Activated CD8-positive, alpha-beta T cell treated with anti-CD3 and anti-CD28 coated beads for 36 hours (primary cell): ENCODE measurements at regions not wholly inside any gene's neighbourhood (a gene's known extent, or its start where the extent isn't known, plus 50 kb on each side); places are given as distances from the start of the nearest gene placed in this dataset.

Experiments used
- ATAC-seq: fragments of 200-7000 bp; cut with Tn5 transposase; one replicate; pipeline ENCODE4 v1.10.0; 2021; ENCODE audit warnings: mild to moderate bottlenecking, moderate library complexity
- CTCF ChIA-PET: fragments of 350-600 bp; sonication (Branson Sonifier 250); formaldehyde crosslinking; loops from one replicate; lab custom pipeline; 2021; ENCODE audit warnings: antibody characterized with exemption; lab: Charles Lee
- POLR2A ChIA-PET: fragments of 350-600 bp; sonication (Branson Sonifier 250); formaldehyde crosslinking; loops from one replicate; lab custom pipeline; 2021; ENCODE audit warnings: antibody characterized with exemption; lab: Charles Lee
- DNase-seq: peaks from one replicate; pipeline ENCODE4 v3.0.0-alpha.2; 2020
- H3K27ac Mint-ChIP-seq: one replicate; pipeline ENCODE4 v1.8.0; 2021; ENCODE audit warnings: mild to moderate bottlenecking, mixed read lengths
- H3K27me3 Mint-ChIP-seq: one replicate; pipeline ENCODE4 v1.8.0; 2021; ENCODE audit warnings: mixed read lengths
- H3K36me3 Mint-ChIP-seq: one replicate; pipeline ENCODE4 v1.8.0; 2021; ENCODE audit warnings: low read depth, mixed read lengths
- H3K4me1 Mint-ChIP-seq: one replicate; pipeline ENCODE4 v1.8.0; 2021; ENCODE audit warnings: low read depth, mixed read lengths
- H3K4me3 Mint-ChIP-seq: one replicate; pipeline ENCODE4 v1.8.0; 2021; ENCODE audit warnings: mild to moderate bottlenecking, moderate library complexity, mixed read lengths
- H3K9me3 Mint-ChIP-seq: one replicate; pipeline ENCODE4 v1.8.0; 2021; ENCODE audit warnings: mixed read lengths
- intact Hi-C: fragments of 100-400 bp; cut with micrococcal nuclease; formaldehyde crosslinking; loops from one replicate; pipeline ENCODE4 v1.10.0; 2022
- TF ChIP-seq, protein P1 (sequence below): fragments of 200-600 bp; IDR thresholded peaks from one replicate; pipeline ENCODE4 v1.8.0; 2022; ENCODE audit warnings: antibody characterized with exemption, mild to moderate bottlenecking

DNA sequence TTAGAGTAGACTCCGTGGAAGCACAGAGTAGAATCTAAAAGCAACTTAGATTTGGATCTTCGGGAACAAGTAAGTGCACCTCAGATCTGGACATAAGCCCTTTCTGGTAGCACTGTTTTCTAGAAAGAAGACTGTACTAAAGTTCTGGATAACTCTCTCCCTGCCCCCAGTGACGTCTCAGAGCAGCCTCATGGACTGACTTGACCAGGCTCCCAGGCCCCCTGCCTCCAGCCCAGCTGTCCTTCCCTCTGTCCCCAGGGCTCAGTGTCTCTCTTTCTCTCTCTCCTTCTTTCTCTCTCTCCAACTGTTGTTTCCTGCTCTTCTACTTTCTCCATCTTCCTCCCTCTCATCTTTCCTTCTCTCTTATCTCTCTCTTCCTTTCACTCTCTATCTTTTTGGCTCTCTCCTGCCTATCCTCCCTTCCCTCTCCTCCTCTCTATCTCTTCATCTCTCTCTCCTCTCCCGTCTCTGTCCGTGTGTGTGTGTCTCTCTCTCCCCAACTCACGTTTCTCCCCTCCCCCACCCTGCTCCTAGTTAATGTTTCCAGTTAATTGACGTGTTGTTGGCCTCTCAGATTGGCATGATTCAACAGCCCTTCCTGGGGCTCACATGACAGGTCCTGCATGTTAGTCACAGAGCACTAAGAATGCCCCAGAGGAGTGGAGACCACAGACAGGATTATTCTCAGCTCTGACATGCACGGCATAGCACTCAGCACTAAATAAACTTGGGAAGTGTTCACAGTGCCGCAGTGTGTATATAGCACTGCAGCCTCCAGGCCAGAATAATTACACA, 180.4 kb upstream of the FOXQ1 start:
- ChIA-PET CTCF (no interaction called here), POLR2A (no interaction called here)
- no peaks in the 10 kb centered on the region for H3K9me3 Mint-ChIP-seq
- DNase-seq (no peak), ATAC-seq (no peak)
- peaks cover 11% of the 10 kb centered on the region for H3K27me3 Mint-ChIP-seq
- no peaks in the 10 kb centered on the region for H3K36me3 Mint-ChIP-seq
- no peak overlapping the region for H3K27ac Mint-ChIP-seq
- H3K4me3 Mint-ChIP-seq, result no peak overlapping the region
- TF ChIP-seq, protein P1, sequence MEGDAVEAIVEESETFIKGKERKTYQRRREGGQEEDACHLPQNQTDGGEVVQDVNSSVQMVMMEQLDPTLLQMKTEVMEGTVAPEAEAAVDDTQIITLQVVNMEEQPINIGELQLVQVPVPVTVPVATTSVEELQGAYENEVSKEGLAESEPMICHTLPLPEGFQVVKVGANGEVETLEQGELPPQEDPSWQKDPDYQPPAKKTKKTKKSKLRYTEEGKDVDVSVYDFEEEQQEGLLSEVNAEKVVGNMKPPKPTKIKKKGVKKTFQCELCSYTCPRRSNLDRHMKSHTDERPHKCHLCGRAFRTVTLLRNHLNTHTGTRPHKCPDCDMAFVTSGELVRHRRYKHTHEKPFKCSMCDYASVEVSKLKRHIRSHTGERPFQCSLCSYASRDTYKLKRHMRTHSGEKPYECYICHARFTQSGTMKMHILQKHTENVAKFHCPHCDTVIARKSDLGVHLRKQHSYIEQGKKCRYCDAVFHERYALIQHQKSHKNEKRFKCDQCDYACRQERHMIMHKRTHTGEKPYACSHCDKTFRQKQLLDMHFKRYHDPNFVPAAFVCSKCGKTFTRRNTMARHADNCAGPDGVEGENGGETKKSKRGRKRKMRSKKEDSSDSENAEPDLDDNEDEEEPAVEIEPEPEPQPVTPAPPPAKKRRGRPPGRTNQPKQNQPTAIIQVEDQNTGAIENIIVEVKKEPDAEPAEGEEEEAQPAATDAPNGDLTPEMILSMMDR, result no peak
- peaks cover 2% of the 10 kb centered on the region for H3K4me1 Mint-ChIP-seq
- intact Hi-C loops, result no loop called here

DNA sequence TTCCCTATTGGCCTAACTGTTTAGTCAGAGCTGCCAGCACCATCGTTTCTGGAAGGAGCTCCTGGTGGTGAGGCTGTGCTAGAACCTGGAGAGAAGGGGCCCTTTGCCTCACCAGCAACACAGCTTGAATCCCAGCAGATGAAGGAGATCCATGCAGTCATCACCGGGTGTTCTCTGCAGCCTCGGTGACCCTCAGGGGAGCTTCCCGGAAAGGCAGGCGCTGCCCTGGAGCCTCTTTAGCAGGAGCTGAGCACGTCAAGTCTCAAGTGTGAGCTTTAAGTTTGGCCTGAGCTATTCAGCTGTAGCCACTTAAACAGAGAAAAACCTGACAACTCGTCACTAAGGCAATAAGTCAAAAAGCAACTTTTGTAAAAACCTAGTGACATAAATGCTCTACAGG, 181.2 kb upstream of the FOXQ1 start:
- Mint-ChIP-seq H3K36me3 (no peaks in the 10 kb centered on the region), H3K4me1 (peaks cover 2% of the 10 kb centered on the region), H3K9me3 (no peaks in the 10 kb centered on the region), H3K27ac (no peak overlapping the region), H3K27me3 (peaks cover 11% of the 10 kb centered on the region), H3K4me3 (no peak overlapping the region)
- CTCF ChIA-PET, result interaction anchor here (0.6 kb wide), 1 partner anchor 12 kb away, joined by 3 read pairs; no protein-coding TSS in a partner anchor
- intact Hi-C loops, result no loop called here
- POLR2A ChIA-PET, result no interaction called here
- TF ChIP-seq, protein P1, result no peak
- ATAC-seq (no peak), DNase-seq (no peak)

DNA sequence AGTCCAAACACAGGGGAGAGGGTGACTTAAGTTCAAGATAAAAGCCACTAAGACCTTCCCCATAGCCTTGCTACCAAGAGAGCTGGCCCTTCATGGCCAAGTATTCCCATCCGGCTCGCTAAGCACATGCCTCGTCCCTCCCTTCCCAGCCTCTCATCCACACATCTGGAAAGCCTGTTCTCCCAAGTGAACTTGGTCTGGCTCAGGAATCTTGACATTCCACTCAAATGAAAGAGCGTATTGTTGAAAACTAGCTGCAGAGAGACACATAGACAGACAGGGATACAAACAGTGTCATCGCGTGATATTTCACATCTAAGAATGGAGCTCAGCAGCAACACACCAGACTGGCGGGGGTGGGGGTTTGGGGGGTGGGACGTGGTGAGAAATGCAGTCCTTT, 182.8 kb upstream of the FOXQ1 start:
- no peak for DNase-seq
- no peak for ATAC-seq
- ChIA-PET POLR2A (no interaction called here), CTCF (no interaction called here)
- TF ChIP-seq, protein P1, result no peak
- intact Hi-C loops, result no loop called here
- no peaks in the 10 kb centered on the region for H3K36me3 Mint-ChIP-seq
- no peaks in the 10 kb centered on the region for H3K9me3 Mint-ChIP-seq
- H3K27ac Mint-ChIP-seq, result no peak overlapping the region
- H3K27me3 Mint-ChIP-seq, result peaks cover 4% of the 10 kb centered on the region
- no peak overlapping the region for H3K4me3 Mint-ChIP-seq
- H3K4me1 Mint-ChIP-seq, result peaks cover 2% of the 10 kb centered on the region

DNA sequence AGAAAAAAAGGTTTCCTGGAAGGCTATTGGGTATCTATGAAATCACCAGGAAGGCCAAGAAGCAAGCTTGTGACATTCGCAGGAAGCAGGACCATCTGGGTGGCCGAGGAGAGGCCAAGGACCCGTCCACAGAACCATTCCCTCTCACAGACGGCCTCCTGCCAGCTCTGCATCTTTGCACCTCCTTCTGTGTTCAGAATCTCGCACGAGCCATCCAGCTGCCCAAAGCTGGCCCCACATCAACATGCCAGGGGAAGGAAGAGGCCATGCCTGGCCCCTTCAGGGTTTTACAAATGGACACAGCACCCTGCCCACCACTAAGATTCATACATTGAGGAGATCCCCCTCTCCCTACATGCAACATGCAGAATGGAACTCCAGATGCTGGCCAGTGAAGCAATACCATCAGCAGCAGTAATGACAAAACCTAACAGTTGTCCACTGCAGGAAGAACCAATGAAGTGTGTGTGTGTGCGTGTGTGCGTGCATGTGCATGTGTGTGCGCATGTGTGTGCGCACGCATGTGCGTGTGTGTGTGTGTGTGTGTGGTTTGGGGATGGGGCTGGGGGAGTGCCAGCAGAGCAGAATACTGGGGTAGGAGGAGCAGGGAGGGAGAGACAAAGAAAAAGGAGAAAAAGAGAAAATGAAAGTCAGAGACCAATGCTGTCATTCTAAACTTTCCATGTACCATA, 184.2 kb upstream of the FOXQ1 start:
- H3K9me3 Mint-ChIP-seq, result no peaks in the 10 kb centered on the region
- H3K4me3 Mint-ChIP-seq, result no peak overlapping the region
- intact Hi-C loops, result no loop called here
- TF ChIP-seq, protein P1, result no peak
- ChIA-PET POLR2A (no interaction called here), CTCF (no interaction called here)
- peaks cover 2% of the 10 kb centered on the region for H3K4me1 Mint-ChIP-seq
- no peaks in the 10 kb centered on the region for H3K36me3 Mint-ChIP-seq
- peaks cover 6% of the 10 kb centered on the region for H3K27me3 Mint-ChIP-seq
- ATAC-seq, result no peak
- no peak overlapping the region for H3K27ac Mint-ChIP-seq
- DNase-seq, result no peak

DNA sequence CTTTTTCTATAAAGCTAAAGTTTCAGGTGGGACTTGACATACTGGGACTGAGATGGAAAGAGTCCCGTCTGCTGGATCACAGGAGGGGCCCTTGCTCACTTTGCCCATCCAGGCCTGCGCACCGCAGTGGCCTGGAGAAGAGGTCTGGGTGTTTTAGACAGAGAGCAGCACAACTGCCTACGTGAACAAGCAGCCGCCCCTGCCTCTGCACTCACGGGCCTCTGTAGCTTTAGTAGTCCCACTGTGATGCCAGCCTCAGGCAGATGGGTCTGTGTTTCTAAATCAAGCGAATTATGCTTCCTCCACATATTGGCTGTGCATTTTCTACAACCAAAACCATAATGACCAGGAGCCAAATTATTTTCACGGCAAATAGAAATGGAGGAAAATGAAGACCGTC, 184.8 kb upstream of the FOXQ1 start:
- H3K9me3 Mint-ChIP-seq, result no peaks in the 10 kb centered on the region
- POLR2A ChIA-PET, result no interaction called here
- no peak overlapping the region for H3K4me3 Mint-ChIP-seq
- peaks cover 2% of the 10 kb centered on the region for H3K4me1 Mint-ChIP-seq
- H3K27me3 Mint-ChIP-seq, result peaks cover 7% of the 10 kb centered on the region
- TF ChIP-seq, protein P1, result no peak
- no peak overlapping the region for H3K27ac Mint-ChIP-seq
- intact Hi-C loops, result no loop called here
- ATAC-seq (no peak), DNase-seq (no peak)
- no peaks in the 10 kb centered on the region for H3K36me3 Mint-ChIP-seq
- CTCF ChIA-PET, result no interaction called here
